SK-N-MC (cell line): ENCODE measurements at regions not wholly inside any gene's neighbourhood (a gene's known extent, or its start where the extent isn't known, plus 50 kb on each side); places are given as distances from the start of the nearest gene placed in this dataset.

ENCODE experiments used
- EZH2 ChIP-seq: fragments of 200-600 bp; sonication (generic); IDR thresholded peaks from one replicate; pipeline ENCODE4 v1.6.1; 2017; ENCODE audit warnings: antibody characterized with exemption
- FOXP2 ChIP-seq: optimal IDR thresholded peaks from 2 replicates; pipeline ENCODE3; 2011; ENCODE audit warnings: mild to moderate bottlenecking, moderate library complexity; ENCODE audit not compliant: insufficient read depth; ENCODE audit errors: extremely low read length, control extremely low read depth
- POLR2AphosphoS5 ChIP-seq: IDR thresholded peaks from 2 replicates; pipeline ENCODE4 v1.6.1; 2012; ENCODE audit warnings: mild to moderate bottlenecking, low read depth, low read length, borderline replicate concordance

DNA sequence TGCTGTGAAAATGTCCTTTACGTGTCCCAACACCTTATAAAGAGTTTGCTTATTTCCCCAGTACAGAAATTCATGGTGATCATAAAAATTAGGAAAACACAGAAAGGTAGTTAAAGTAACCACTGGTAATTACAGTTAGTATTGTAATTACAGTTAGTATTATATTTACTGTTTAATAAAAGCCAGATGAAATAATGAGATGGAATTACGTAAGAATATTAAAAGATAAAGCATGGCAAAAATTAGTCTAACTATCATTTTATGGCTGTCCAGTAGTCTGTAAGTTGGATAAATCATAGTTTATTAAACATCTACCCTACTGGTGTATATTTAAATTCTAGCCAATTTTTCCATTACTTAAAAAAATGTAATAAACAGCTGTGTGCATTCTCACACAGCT, 638.8 kb downstream of the ACTR3B start:
- no peak for TF ChIP-seq EZH2
- TF ChIP-seq POLR2AphosphoS5: no peak
- no peak for TF ChIP-seq FOXP2
